ENCODE measurements at regions not wholly inside any gene's neighbourhood (a gene's known extent, or its start where the extent isn't known, plus 50 kb on each side); places are given as distances from the start of the nearest gene placed in this dataset.
"Not testable (repeated sequence)": the region's sequence is repeated elsewhere in the genome, so short reads cannot be mapped to it uniquely, and the experiment has no call there.

- H3K27me3 ChIP-seq, result no peaks in the 10 kb centered on the region
- no peak overlapping the region for H3K4me3 ChIP-seq
- H3K4me1 ChIP-seq, result no peaks in the 10 kb centered on the region
- intact Hi-C loops (cut with DNase I), result no loop called here
- no peak for DNase-seq
- no peaks in the 10 kb centered on the region for H3K9me3 ChIP-seq
- H3K36me3 ChIP-seq, result no peaks in the 10 kb centered on the region
- TF ChIP-seq EP300 (IDR thresholded peaks at IDR 0.05) (no peak), CTCF (IDR thresholded peaks at IDR 0.05) (no peak), POLR2A (IDR thresholded peaks at IDR 0.05) (no peak), POLR2AphosphoS5 (IDR thresholded peaks at IDR 0.05) (no peak)
- H3K27ac ChIP-seq, result no peak overlapping the region
Observed at GRCh38 chr2:52416340-52416739, 1351.3 kb upstream of the CHAC2 start.

- no peaks in the 10 kb centered on the region for H3K9me3 ChIP-seq
- WGBS, 2 donors, result 23 to 37% methylated on average over 3 of the region's 3 CpGs
- H3K27ac ChIP-seq, result no peak overlapping the region
- H3K36me3 ChIP-seq, result no peaks in the 10 kb centered on the region
- no peaks in the 10 kb centered on the region for H3K27me3 ChIP-seq
- H3K4me3 ChIP-seq, result no peak overlapping the region
- TF ChIP-seq POLR2AphosphoS5 (IDR thresholded peaks at IDR 0.05) (no peak), EP300 (IDR thresholded peaks at IDR 0.05) (no peak), POLR2A (IDR thresholded peaks at IDR 0.05) (no peak), CTCF (IDR thresholded peaks at IDR 0.05) (no peak)
- intact Hi-C loops (cut with DNase I), result no loop called here
- H3K4me1 ChIP-seq, result no peaks in the 10 kb centered on the region
- no peak for DNase-seq
Observed at GRCh38 chr2:52414561-52415295, 1352.9 kb upstream of the CHAC2 start.

- H3K4me3 ChIP-seq; H3K9me3 ChIP-seq; H3K4me1 ChIP-seq; intact Hi-C loops (cut with DNase I); H3K27ac ChIP-seq; DNase-seq; H3K27me3 ChIP-seq; H3K36me3 ChIP-seq: not testable (repeated sequence)
- WGBS, 2 donors, result 76 to 83% methylated on average over 12 of the region's 12 CpGs
Observed at GRCh38 chr2:52409308-52410118, 1358.1 kb upstream of the CHAC2 start.

- Histone ChIP-seq H3K36me3 (no peaks in the 10 kb centered on the region), H3K27ac (no peak overlapping the region), H3K4me3 (no peak overlapping the region), H3K27me3 (no peaks in the 10 kb centered on the region), H3K9me3 (no peaks in the 10 kb centered on the region), H3K4me1 (peaks cover 0 to 6% (median 2%) of the 10 kb centered on the region in 4 donors)
- WGBS, 2 donors, result 74 to 85% methylated on average over 1 of the region's 1 CpG
- intact Hi-C loops (cut with DNase I), result no loop called here
- DNase-seq, result no peak
- no peak for TF ChIP-seq POLR2A (IDR thresholded peaks at IDR 0.05)
- no peak for TF ChIP-seq POLR2AphosphoS5 (IDR thresholded peaks at IDR 0.05)
- TF ChIP-seq CTCF (IDR thresholded peaks at IDR 0.05), result no peak
- TF ChIP-seq EP300 (IDR thresholded peaks at IDR 0.05), result no peak
Observed at GRCh38 chr2:52405980-52406379, 1361.6 kb upstream of the CHAC2 start.

- intact Hi-C loops (cut with DNase I), result no loop called here
Observed at GRCh38 chr2:52404866-52405265, 1362.7 kb upstream of the CHAC2 start.

More at GRCh38 chr2:52404866-52405265, 1362.7 kb upstream of the CHAC2 start:
- Histone ChIP-seq H3K27ac (no peak overlapping the region), H3K4me1 (peaks cover 0 to 6% (median 2%) of the 10 kb centered on the region in 4 donors), H3K4me3 (no peak overlapping the region), H3K36me3 (no peaks in the 10 kb centered on the region), H3K9me3 (no peaks in the 10 kb centered on the region), H3K27me3 (no peaks in the 10 kb centered on the region)
- no peak for TF ChIP-seq POLR2A (IDR thresholded peaks at IDR 0.05)
- TF ChIP-seq CTCF (IDR thresholded peaks at IDR 0.05), result no peak
- TF ChIP-seq EP300 (IDR thresholded peaks at IDR 0.05), result no peak
- no peak for TF ChIP-seq POLR2AphosphoS5 (IDR thresholded peaks at IDR 0.05)
- WGBS, 2 donors, result 54 to 85% methylated on average over 3 of the region's 3 CpGs
- no peak for DNase-seq

All from sigmoid colon (tissue), 6 donors.